GM19238 (cell line): ENCODE measurements at regions not wholly inside any gene's neighbourhood (a gene's known extent, or its start where the extent isn't known, plus 50 kb on each side); places are given as distances from the start of the nearest gene placed in this dataset.
"Not testable (repeated sequence)": the region's sequence is repeated elsewhere in the genome, so short reads cannot be mapped to it uniquely, and the experiment has no call there.

Experiments used
- DNase-seq: peaks from one replicate; pipeline ENCODE4 v3.0.0; 2011; ENCODE audit warnings: low spot score; ENCODE audit not compliant: insufficient read length

DNA sequence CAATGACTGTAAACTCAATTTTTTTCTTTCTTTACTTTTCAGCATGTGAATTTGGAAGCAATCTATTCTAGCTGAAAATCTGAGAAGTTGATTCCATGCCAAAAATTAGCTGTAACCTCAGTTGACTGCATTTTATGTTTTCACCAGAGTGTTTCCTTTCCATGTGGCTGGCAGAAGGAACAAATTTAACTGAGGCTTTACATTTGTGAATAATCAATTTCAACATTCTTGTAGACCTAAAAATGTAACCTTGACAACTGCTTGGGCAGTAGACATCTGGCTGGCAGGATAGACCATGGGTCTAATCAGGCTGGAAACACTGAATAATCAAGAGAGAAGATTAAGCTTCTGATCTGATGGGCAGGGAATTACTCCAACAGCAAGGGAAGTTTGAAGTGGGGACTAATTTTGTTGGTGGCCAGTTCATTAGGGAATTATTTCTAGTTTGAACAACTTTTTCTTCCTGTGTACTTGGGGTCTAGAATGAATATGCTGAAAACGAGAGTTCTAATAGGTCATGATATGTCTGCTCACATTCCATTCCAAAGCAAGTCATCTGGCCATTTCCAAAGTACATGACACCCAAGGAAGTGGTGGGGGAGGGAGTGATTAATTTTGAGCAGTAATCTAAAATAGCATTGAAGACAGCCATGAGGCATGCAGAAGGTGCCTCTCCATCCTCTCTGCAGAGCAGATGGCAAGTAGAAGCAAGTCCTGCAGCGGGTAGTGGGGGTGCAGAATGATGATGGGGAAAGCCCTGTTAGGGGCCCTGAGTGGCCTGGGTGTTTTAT, 68.2 kb downstream of the ATP23 start:
- DNase-seq = no peak

DNA sequence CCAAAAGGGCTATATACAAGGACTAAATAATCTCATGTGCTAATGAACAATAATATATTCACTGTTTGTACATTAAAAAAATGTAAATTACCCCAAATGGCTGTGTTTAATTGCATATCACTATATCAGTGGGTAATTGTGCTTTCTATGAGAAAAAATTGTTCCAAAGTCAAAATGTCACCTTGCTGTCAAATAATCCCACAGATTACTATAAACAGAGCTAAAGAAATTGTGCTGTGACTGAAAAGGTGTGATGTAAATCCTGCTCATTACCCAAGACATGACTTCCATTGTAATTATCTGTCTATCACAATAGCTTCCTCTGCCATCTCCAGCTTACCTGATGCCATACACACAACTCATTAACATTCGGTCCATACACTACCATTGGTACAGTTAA, 70.3 kb downstream of the ATP23 start:
- no peak for DNase-seq

- DNase-seq = not testable (repeated sequence)
Observed at GRCh38 chr12:58022379-58023020, 81.1 kb downstream of the ATP23 start.

- no peak for DNase-seq
Observed at GRCh38 chr12:58025431-58025830, 84.1 kb downstream of the ATP23 start.

GRCh38 chr12:58026426-58026825, 85.1 kb downstream of the ATP23 start:
- DNase-seq = no peak

GRCh38 chr12:58026897-58027891, 85.8 kb downstream of the ATP23 start:
- no peak for DNase-seq

DNA sequence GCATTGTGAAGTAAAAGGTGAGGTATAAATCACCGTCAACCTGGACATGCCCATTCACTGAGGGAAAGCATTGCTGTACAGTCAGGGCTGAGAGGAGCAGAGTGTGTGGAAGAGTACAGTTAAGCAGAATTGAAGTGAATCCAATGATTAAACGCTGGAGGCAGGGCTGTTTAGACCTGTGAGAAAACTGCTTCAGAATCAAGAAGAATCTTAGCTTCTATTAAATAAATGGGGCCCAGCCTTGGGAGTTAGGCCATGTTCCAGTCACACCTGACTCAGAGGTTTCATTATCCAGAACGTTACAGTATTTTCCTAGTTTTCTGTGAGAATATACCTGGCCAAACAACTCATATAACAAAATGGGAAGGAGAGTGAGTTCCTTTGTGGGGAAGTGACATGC, 86.9 kb downstream of the ATP23 start:
- no peak for DNase-seq

DNA sequence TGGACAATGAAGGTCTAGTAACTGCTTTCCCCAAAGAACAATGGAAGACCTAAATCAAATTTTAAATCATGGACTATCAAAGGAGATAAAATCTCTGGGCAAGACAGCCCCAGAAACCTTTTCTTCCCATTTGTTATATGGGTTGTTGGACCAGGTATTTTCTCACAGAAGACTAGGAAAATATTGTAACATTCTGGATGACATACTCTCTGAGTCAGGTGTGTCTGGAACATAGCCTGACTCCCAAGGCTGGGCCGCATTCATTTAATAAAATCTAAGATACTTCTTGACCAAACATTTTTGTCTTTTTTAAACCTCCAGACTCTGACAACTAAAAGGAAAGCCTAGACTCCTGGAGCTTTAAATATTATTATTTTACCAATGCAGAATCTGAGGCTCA, 87.9 kb downstream of the ATP23 start:
- no peak for DNase-seq

DNA sequence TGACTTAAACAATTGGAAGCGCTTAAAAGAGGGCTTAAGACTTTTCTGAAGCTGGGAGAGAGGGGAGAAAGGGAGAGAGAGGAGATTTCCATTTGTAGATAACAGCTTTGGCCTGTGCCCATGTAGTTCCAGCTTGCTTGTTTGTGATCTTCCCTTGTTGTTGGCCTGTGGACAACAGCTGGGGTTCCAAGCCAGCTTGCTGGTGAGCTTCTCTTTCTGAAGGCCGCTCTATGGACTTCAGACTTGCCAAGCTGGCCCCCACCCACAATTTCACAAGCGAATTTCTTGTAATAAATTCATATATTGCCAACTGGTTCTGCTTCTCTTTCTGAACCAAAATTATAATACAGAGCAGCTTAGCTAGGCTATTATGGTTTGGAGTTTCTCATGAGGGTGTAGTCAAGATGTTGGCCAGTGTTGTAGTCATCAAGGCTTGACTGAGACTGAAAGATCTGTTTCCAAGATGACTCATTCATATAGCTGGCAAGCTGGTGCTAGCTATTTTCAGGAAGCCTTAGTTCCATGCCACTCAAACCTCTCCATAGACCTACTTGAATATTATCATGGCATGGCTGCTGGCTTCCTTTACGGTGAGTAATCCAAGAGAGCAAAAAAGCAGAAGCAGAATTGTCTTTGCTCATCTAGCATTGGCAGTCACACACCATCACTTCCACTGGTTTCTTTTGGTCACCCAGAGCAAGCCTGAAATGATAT, 89.4 kb downstream of the ATP23 start:
- no peak for DNase-seq

DNA sequence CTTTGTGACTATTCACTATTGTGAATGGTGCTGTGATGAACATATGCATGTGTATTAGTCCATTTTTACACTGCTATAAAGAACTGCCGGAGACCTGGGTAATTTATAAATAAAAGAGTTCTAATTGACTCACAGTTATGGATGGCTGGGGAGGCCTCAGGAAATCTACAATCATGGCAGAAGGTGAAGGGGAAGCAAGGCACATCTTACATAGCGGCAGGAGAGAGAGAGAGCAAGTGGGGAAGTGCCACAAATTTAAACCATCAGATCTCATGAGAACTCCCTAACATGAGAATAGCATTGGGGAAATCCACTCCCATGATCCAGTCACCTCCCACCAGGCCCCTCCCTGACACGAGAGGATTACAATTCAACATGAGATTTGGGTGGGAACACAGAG, 90.8 kb downstream of the ATP23 start:
- DNase-seq = no peak

- no peak for DNase-seq
Observed at GRCh38 chr12:58033831-58034230, 92.5 kb downstream of the ATP23 start.

GRCh38 chr12:58034311-58034710, 92.9 kb downstream of the ATP23 start:
- DNase-seq = no peak

DNA sequence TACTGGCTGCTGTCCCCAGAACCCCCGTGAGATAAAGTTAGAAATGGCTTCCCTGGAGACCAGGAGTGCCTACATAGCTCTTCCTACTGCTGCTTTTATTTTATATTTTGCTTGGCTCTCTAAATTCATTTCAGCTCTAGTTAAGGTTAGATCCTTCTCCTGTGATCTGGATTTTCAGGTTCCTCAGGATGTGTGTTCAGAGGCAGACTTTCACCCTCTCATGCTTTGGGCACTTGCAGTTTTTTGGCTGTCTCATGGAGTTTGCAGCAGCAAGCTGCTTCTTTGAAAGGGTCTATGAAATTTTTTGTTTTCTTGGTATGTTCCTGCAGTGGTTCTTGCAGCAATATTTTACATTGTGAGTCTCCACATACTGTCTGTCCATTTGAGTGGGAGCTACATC, 93.3 kb downstream of the ATP23 start:
- DNase-seq = no peak

- DNase-seq = no peak
Observed at GRCh38 chr12:58041441-58041840, 100.1 kb downstream of the ATP23 start.

DNA sequence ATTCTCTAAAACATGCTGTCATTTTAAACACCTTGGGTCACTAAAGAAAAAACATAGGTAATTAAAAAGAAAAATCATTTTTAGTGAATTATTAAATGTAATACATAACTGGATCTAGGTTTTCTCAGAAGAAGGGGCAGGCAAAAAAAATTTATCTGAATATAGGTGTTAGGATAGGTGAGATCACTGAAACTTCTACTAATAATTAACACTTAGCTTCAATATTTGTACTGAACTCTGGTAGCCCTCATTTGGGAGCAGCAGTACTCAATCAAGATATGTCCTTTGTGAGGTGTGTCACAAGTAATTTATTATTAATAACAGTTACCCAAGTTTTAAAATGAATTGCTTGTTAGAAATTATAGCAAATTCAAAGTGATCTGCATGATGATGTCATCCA, 103.6 kb downstream of the ATP23 start:
- no peak for DNase-seq

GRCh38 chr12:58046271-58046670, 104.9 kb downstream of the ATP23 start:
- DNase-seq = no peak

DNA sequence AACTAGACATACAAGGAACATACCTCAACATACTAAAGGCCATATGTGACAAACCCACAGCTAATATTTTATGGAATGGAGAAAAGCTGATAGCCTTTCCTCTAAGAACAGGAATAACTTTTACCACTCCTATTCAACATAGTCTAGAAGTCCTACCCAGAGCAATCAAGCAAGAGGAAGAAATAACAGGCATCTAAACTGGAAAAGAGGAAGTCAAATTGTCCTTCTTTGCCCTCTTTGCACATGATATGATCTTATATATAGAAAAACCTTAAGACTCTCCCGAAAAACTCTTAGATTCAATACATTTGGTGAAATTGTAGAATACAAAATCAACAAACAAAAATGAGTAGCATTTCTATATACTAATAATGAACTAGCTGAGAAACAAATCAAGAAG, 110.0 kb downstream of the ATP23 start:
- DNase-seq = no peak

GRCh38 chr12:58064666-58065065, 123.3 kb downstream of the ATP23 start:
- DNase-seq = no peak

DNA sequence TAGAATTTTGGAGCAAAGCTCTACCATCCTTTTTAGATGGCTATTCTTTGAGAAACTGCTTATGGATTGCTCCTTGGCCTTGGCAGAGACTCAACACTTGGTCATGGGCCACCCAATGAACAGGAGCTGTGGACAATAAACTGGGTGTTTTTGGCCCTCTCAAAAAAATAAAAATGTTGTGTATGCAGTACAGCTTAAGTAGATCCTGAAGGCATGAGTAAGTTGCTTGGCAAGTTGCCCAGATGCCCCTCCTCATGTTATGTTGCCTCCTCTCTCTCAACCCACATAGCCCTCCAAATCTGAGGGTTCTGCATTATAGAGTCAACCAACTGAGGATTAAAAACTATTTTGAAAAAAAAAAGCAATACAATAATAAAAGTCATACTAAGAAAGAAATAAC, 124.9 kb downstream of the ATP23 start:
- no peak for DNase-seq

- no peak for DNase-seq
Observed at GRCh38 chr12:58067610-58068387, 126.4 kb downstream of the ATP23 start.

- no peak for DNase-seq
Observed at GRCh38 chr12:58068706-58069105, 127.3 kb downstream of the ATP23 start.
